HG02571 (cell line): ENCODE measurements at regions not wholly inside any gene's neighbourhood (a gene's known extent, or its start where the extent isn't known, plus 50 kb on each side); places are given as distances from the start of the nearest gene placed in this dataset.

Experiments
- ATAC-seq: cut with Tn5 transposase; IDR thresholded peaks from one replicate; pipeline ENCODE4 v1.9.1; 2021; ENCODE audit warnings: mild to moderate bottlenecking, moderate library complexity; ENCODE audit not compliant: unreplicated experiment

GRCh38 chr9:87084407-87084806 is 137.1 kb upstream of the GAS1 start:
- ATAC-seq, result no peak

DNA sequence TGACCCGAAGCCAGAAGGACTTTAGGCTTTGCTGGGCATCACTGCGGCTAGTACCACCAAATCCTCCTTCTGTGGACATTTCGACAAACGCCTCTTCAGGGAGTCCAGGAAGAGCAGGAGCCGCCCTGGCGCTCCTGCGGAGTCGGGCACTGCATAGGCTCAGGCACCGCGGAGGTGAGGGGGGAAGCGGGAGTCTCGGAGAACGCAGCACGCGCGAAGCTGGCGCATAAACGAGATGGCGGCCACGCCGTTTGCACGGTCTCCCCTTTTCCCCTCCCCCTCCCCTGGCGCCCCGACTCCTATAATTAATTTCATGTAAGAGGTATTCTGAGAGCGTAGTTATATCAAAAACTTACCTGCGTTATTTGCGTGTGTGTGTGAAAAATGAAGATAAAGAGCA is 137.8 kb upstream of the GAS1 start:
- no peak for ATAC-seq

GRCh38 chr9:87085521-87085920 is 138.2 kb upstream of the GAS1 start:
- ATAC-seq, result no peak

GRCh38 chr9:87086221-87086818 is 139.0 kb upstream of the GAS1 start:
- no peak for ATAC-seq

GRCh38 chr9:87087197-87087596 is 139.9 kb upstream of the GAS1 start:
- no peak for ATAC-seq

GRCh38 chr9:87088192-87088591 is 140.9 kb upstream of the GAS1 start:
- ATAC-seq, result no peak

DNA sequence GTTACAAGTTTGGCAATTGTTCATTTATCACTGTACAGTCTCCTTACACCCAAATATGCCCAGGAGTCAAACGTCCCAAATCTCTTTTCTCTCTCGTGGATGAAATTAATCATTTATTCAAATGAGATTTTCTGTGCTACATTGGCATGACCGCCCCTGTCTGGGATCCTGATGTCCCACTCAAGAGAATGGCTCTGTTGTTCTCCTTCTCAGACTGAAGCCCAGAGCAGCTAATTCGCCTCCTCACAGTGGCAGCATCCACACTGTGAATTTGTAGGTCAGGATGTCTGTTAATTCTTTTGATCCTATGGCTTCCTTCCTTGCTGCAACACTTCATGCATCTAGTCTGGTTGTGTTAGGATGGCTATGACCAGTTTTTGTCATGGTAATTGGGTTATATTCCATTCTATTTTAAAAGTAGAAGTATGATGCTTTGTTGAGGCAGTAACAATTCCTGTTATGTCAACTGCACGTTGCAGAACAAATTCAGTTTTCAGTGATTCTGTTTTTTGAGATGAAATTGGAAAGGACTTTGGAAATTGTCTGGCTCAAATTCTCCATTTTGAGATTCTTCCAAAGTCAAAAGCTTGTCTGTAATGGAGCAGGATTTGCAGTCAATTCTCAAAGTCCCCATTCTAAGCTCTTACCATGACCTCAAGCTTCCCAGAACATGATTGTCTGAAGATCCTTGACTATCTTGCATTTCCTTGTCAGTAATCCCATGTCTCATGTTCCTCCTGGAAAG is 141.5 kb upstream of the GAS1 start:
- ATAC-seq, result no peak

DNA sequence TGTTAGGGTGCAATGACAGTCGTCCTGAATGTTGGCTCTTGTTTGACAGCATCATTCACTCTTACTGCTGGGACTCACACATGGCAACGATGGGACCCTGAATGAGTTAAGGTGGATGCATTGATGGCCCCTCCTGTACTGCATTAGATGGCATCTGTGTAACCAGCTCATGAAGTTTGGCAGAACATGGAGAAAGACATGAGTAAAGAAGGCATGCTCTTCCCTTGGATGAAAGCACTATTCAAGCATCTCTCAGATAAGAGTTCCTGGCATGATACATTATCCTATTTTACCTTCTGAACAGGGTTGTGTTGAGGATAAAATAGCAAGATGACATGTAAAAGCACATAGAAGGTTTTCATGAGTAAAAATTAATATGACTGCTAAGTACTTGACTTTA is 142.2 kb upstream of the GAS1 start:
- ATAC-seq, result no peak

GRCh38 chr9:87089929-87090328 is 142.6 kb upstream of the GAS1 start:
- ATAC-seq, result no peak

GRCh38 chr9:87093777-87094176 is 146.5 kb upstream of the GAS1 start:
- ATAC-seq, result no peak

GRCh38 chr9:87095951-87096350 is 148.6 kb upstream of the GAS1 start:
- ATAC-seq, result no peak

DNA sequence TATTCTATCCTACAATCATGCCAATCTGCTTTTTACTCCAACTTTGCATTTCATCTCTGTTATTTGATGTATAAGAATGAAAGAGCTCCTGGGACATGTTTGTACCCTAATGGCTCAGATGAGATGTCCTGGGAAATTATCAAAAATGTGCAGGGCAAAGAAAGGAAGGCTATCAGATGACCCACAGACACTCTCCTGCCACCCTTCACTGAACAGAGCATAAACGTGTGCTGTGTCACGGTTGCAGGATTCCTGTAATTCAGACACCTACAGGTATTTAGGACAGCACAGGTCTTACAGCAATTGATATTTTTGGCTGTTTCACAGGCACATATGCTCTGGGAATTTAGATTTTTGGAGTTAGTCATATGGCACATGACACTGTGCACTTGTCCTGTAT is 149.2 kb upstream of the GAS1 start:
- no peak for ATAC-seq

GRCh38 chr9:87097238-87097637 is 149.9 kb upstream of the GAS1 start:
- no peak for ATAC-seq

GRCh38 chr9:87099407-87099806 is 152.1 kb upstream of the GAS1 start:
- ATAC-seq, result no peak

DNA sequence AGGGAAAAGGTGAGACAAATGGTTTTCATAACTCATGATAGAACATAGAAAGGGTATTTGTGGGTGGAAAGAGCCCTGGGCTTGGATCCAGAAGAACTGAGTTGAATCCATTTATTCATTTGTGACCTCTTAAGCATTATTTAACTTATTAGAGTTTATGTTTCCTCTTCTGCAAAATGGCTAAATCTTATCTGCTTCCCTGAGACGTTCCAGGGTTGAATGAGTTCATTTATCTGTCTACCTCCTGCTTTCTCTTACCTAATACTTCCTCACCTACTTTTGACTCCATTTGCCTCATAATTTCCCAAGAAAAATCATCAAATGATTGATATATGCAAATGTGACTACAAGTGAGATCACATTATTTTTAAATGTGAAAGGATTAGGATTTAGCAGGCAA is 152.7 kb upstream of the GAS1 start:
- ATAC-seq, result no peak

DNA sequence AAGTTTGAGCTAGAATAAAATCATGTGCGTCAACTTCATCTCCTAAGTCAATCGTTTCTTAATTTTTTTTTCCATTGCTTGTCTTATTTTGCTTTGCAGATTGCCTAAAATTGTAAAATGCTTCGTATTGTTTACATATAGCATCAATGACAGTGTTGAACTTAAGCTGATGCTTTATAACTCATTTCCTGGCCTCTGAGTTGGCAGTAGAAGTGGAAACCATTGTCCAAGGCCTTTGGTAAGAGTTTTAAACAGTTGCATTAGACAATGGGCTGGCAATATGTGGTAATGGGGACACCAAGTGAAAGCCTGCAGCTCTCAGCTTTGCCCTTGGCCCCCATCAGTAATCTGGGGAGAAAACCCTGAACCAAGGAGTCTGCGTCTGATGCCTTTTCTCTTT is 154.8 kb upstream of the GAS1 start:
- no peak for ATAC-seq

DNA sequence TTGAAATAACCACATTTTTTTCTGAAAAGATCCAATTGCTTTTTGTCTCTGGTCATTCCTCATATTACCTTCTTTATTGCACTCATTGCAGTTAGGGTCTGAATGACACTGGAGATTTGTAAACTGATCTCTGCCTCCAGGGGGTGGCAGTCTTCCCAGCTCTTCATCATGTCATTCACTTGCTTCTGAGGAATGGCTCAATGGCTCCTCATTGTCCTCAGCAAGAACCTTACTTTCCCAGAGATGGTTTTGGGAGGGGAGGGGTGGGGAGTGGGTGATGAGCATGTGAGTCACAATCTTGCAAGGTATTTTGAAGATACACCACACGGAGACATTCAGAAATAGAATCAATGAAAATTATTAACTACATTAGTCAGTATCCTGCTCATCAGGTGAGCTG is 159.8 kb upstream of the GAS1 start:
- ATAC-seq, result no peak

DNA sequence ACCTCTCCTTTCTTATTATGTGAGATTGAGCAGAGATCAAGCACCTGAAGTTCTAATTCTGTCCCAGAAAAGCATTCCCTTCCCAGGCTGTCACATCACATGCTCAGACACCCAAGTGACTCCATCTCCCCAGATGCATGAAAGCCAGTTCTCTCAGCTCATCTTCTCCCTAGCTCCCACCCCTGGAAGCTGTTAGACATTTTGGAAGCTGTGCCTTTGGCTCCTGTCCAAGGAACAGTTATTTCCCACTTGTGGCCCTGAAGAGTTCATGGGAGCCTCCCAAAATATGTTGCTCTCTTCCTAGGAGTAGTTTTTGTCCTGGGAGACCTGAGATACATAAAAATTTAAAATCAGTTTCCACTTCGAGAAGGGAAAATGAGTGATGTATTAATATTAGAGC is 161.4 kb upstream of the GAS1 start:
- ATAC-seq, result no peak

DNA sequence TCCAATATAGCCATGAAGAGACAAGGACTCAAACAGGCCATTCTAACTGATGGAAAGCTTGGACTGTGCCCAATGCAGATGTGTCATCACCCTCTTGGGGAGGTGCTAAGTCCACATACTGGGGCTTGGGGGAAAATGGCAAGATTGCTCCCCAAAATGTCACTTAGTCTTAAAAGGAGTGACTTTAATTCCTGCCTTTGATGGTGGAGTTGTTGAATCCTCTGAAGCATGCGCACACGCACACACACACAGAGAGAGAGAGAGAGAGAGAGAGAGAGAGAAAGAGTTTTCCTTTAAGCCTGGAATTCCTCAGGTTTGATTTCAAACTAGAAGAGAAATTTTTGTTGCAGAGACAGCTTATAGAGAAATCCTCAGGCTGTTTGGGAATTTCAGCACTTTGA is 161.9 kb upstream of the GAS1 start:
- no peak for ATAC-seq

GRCh38 chr9:87109851-87110250 is 162.5 kb upstream of the GAS1 start:
- ATAC-seq, result no peak

DNA sequence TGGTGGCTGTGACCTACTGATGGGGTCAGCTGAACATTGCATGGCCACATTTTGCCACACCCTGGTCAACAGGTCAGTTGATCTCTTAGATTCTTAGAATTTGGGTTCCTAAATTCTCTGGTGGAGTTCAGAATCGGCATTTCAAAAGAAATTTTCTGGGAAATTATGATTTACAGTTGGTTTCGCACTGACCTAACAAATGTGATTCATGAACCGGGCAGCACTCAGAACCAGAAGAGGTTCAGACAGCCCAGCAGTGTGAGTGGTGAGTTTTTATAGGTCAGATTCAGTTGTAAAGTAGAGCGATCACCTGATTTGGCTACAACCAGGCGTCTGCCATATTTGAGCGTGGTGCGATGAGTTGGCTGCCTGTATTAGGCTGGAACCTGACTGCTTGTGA is 163.7 kb upstream of the GAS1 start:
- no peak for ATAC-seq

- no peak for ATAC-seq
Measured at GRCh38 chr9:87112656-87113055, 165.3 kb upstream of the GAS1 start.

DNA sequence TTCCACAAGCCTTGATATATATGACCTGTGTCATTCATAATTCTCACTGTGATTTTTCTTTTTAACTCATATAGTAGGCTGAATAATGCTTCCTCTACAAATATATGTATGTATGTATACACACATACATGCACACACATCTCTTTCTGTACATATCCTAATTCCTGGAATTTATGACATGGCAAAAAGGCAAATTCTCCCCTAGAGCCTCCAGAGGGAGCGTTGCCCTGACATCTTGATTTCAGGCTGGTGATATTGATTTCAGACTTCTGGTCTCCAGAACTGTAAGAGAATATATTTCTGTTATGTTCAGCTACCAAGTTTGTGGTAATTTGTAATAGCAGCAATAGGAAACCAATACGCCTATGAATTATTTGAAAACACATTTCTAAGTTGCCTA is 166.6 kb upstream of the GAS1 start:
- no peak for ATAC-seq
